OCI-LY7 (cell line): ENCODE measurements at regions not wholly inside any gene's neighbourhood (a gene's known extent, or its start where the extent isn't known, plus 50 kb on each side); places are given as distances from the start of the nearest gene placed in this dataset.

ENCODE experiments used
- BruUV-seq: library from RNA; stranded (reverse); fragments of 400-500 nt; replicated peaks from 2 replicates; lab custom pipeline; 2021; lab: Mats Ljungman, UMichigan
- CTCF ChIA-PET: fragments of 300-600 bp; sonication (Branson Sonifier 250); formaldehyde crosslinking; loops from one replicate; lab custom pipeline; 2022; ENCODE audit warnings: antibody characterized with exemption; ENCODE audit not compliant: unreplicated experiment; lab: Charles Lee
- POLR2A ChIA-PET: fragments of 300-600 bp; sonication (Branson Sonifier 250); formaldehyde crosslinking; loops from one replicate; lab custom pipeline; 2022; ENCODE audit warnings: antibody characterized with exemption; lab: Charles Lee
- DNase-seq: peaks from one replicate; pipeline ENCODE4 v3.0.0-alpha.2; 2015; ENCODE audit warnings: low spot score
- H2AFZ ChIP-seq: fragments of 200-600 bp; sonication (generic), shearing (Covaris generic); 2 replicates; pipeline ENCODE4 v1.6.1; 2014; ENCODE audit warnings: mild to moderate bottlenecking, antibody characterized with exemption, low read length, moderate library complexity
- H3K27ac ChIP-seq: fragments of 200-600 bp; sonication (generic); 2 replicates; pipeline ENCODE4 v1.5.1; 2014; ENCODE audit warnings: mixed run types, low read depth, mild to moderate bottlenecking, moderate library complexity, low read length, inconsistent platforms; ENCODE audit not compliant: poor library complexity, severe bottlenecking
- H3K36me3 ChIP-seq: fragments of 200-600 bp; sonication (generic); 2 replicates; pipeline ENCODE4 v1.6.1; 2014; ENCODE audit warnings: mild to moderate bottlenecking, antibody characterized with exemption, low read length, moderate library complexity, mixed read lengths; ENCODE audit not compliant: insufficient read depth
- H3K4me1 ChIP-seq: fragments of 200-600 bp; sonication (generic); 2 replicates; pipeline ENCODE4 v1.5.1; 2014; ENCODE audit warnings: mild to moderate bottlenecking, low read length; ENCODE audit not compliant: insufficient read depth, poor library complexity, severe bottlenecking
- H3K4me2 ChIP-seq: fragments of 200-600 bp; sonication (generic); 2 replicates; pipeline ENCODE4 v1.6.1; 2014; ENCODE audit warnings: mild to moderate bottlenecking, low read length
- H3K4me3 ChIP-seq: fragments of 200-600 bp; sonication (generic); 2 replicates; pipeline ENCODE4 v1.5.1; 2014; ENCODE audit warnings: mild to moderate bottlenecking, low read depth, low read length; ENCODE audit not compliant: poor library complexity, severe bottlenecking
- H3K79me2 ChIP-seq: fragments of 200-600 bp; sonication (generic); 2 replicates; pipeline ENCODE4 v1.6.1; 2016; ENCODE audit warnings: low read depth, mild to moderate bottlenecking, low read length, moderate library complexity, mixed read lengths; ENCODE audit not compliant: insufficient read depth
- H3K9me2 ChIP-seq: fragments of 200-600 bp; sonication (generic); 2 replicates; pipeline ENCODE4 v1.6.1; 2016; ENCODE audit warnings: mild to moderate bottlenecking, low read length, mixed read lengths; ENCODE audit not compliant: insufficient read depth
- H3K9me3 ChIP-seq: fragments of 200-600 bp; sonication (generic); 2 replicates; pipeline ENCODE4 v1.6.1; 2014; ENCODE audit warnings: mild to moderate bottlenecking, mixed run types, low read length, mixed read lengths
- H4K20me1 ChIP-seq: fragments of 200-600 bp; sonication (generic); 2 replicates; pipeline ENCODE4 v1.6.1; 2014; ENCODE audit warnings: mild to moderate bottlenecking, antibody characterized with exemption, low read length, moderate library complexity, mixed read lengths; ENCODE audit not compliant: insufficient read depth
- CTCF ChIP-seq: fragments of 200-600 bp; sonication (generic); conservative IDR thresholded peaks from 2 replicates; pipeline ENCODE4 v1.5.1; 2014; ENCODE audit warnings: mild to moderate bottlenecking, antibody characterized with exemption, low read length, moderate library complexity, mixed read lengths
- EZH2phosphoT487 ChIP-seq: fragments of 200-600 bp; sonication (generic); IDR thresholded peaks from 2 replicates; pipeline ENCODE4 v1.6.1; 2018; ENCODE audit warnings: low read depth, borderline replicate concordance, mild to moderate bottlenecking, mixed run types, antibody characterized with exemption, low read length, moderate library complexity, mixed read lengths
- intact Hi-C: fragments of 100-400 bp; cut with micrococcal nuclease; formaldehyde crosslinking; loops from one replicate; pipeline ENCODE4 v1.10.0; 2022; ENCODE audit not compliant: unreplicated experiment

- Histone ChIP-seq H3K4me1 (no peaks in the 10 kb centered on the region), H3K36me3 (no peaks in the 10 kb centered on the region), H3K79me2 (no peaks in the 10 kb centered on the region), H3K9me2 (no peaks in the 10 kb centered on the region), H3K27ac (no peak overlapping the region), H3K4me2 (no peak overlapping the region), H3K4me3 (no peak overlapping the region), H4K20me1 (no peaks in the 10 kb centered on the region), H3K9me3 (no peaks in the 10 kb centered on the region), H2AFZ (no peak overlapping the region)
- no peak for DNase-seq
- no TSS peak for BruUV-seq
- intact Hi-C loops: no loop called here
- no peak for TF ChIP-seq CTCF
- TF ChIP-seq EZH2phosphoT487: no peak
- CTCF ChIA-PET: no interaction called here
- POLR2A ChIA-PET: interaction anchor here (1.2 kb wide), 1 partner anchor 11 kb away, joined by 3 read pairs; no protein-coding TSS in a partner anchor
These were observed 68.0 kb upstream of the NFIL3 start for GRCh38 chr9:91491624-91492023.

- ChIA-PET POLR2A (interaction anchor here (0.5 kb wide), 1 partner anchor 56 kb away, joined by 3 read pairs; no protein-coding TSS in a partner anchor), CTCF (no interaction called here)
- no peak overlapping the region for H3K27ac ChIP-seq
- H3K4me3 ChIP-seq: no peak overlapping the region
- no peaks in the 10 kb centered on the region for H3K79me2 ChIP-seq
- H4K20me1 ChIP-seq: no peaks in the 10 kb centered on the region
- no peaks in the 10 kb centered on the region for H3K9me3 ChIP-seq
- H3K36me3 ChIP-seq: no peaks in the 10 kb centered on the region
- BruUV-seq: no TSS peak
- H3K4me2 ChIP-seq: no peak overlapping the region
- intact Hi-C loops: no loop called here
- no peaks in the 10 kb centered on the region for H3K9me2 ChIP-seq
- H3K4me1 ChIP-seq: no peaks in the 10 kb centered on the region
- no peak overlapping the region for H2AFZ ChIP-seq
- no peak for DNase-seq
- TF ChIP-seq CTCF (no peak), EZH2phosphoT487 (no peak)
These were observed 65.8 kb upstream of the NFIL3 start for GRCh38 chr9:91489361-91489899.

- no peak overlapping the region for H3K4me3 ChIP-seq
- intact Hi-C loops: no loop called here
- TF ChIP-seq CTCF (no peak), EZH2phosphoT487 (no peak)
- H4K20me1 ChIP-seq: no peaks in the 10 kb centered on the region
- BruUV-seq: no TSS peak
- H3K27ac ChIP-seq: no peak overlapping the region
- no peaks in the 10 kb centered on the region for H3K9me2 ChIP-seq
- no peak overlapping the region for H3K4me2 ChIP-seq
- H2AFZ ChIP-seq: no peak overlapping the region
- H3K36me3 ChIP-seq: no peaks in the 10 kb centered on the region
- H3K9me3 ChIP-seq: no peaks in the 10 kb centered on the region
- ChIA-PET POLR2A (interaction anchor here (0.5 kb wide), 1 partner anchor 107 kb away, joined by 3 read pairs; no protein-coding TSS in a partner anchor), CTCF (interaction anchor here (0.5 kb wide), 1 partner anchor 64 kb away, joined by 3 read pairs; no protein-coding TSS in a partner anchor)
- DNase-seq: no peak
- no peaks in the 10 kb centered on the region for H3K79me2 ChIP-seq
- no peaks in the 10 kb centered on the region for H3K4me1 ChIP-seq
These were observed 64.7 kb upstream of the NFIL3 start for GRCh38 chr9:91488341-91488740.
